Testis (tissue), 2 donors: ENCODE measurements at regions not wholly inside any gene's neighbourhood (a gene's known extent, or its start where the extent isn't known, plus 50 kb on each side); places are given as distances from the start of the nearest gene placed in this dataset.

Experiments used
- DNase-seq: peaks from one replicate; pipeline ENCODE4 v3.0.0-alpha.2; 2019
- H3K27ac ChIP-seq, 2 donors: fragments of 200-600 bp; sonication (generic); one replicate each; pipeline ENCODE4 v1.5.1; 2019
- H3K27me3 ChIP-seq: fragments of 200-600 bp; sonication (generic); one replicate; pipeline ENCODE4 v1.5.1; 2019
- H3K36me3 ChIP-seq: fragments of 200-600 bp; sonication (generic); one replicate; pipeline ENCODE4 v1.5.1; 2017; ENCODE audit warnings: low read depth; ENCODE audit errors: missing control alignments
- H3K4me1 ChIP-seq: fragments of 200-600 bp; sonication (generic); one replicate; pipeline ENCODE4 v1.5.1; 2019
- H3K4me3 ChIP-seq, 2 donors: fragments of 200-600 bp; sonication (generic); one replicate each; pipeline ENCODE4 v1.5.1; 2017 to 2019
- H3K9me3 ChIP-seq: fragments of 200-600 bp; sonication (generic); one replicate; pipeline ENCODE4 v1.5.1; 2017
- POLR2A ChIP-seq: fragments of 450-650 bp; IDR thresholded peaks from one replicate; pipeline ENCODE4 v1.6.1; 2017; ENCODE audit warnings: antibody characterized with exemption, mild to moderate bottlenecking, moderate library complexity
- WGBS, 2 donors: methylation state at CpG; one replicate each; pipeline ENCODE4 v1.1.5; 2018; 5-methylcytosine and 5-hydroxymethylcytosine counted together
- intact Hi-C: fragments of 100-400 bp; cut with DNase I; formaldehyde crosslinking; loops from one replicate; pipeline ENCODE4 v1.15.1; 2023; ENCODE audit warnings: low total_unique reads
- TF ChIP-seq, protein P1 (sequence below), 3 experiments: fragments of 450-650 bp in 2 of 3; fragments of 200-600 bp in 1 of 3; sonication (generic) in 1 of 3; IDR thresholded peaks; one replicate each; pipeline ENCODE4 v1.5.1; 2016 to 2019; ENCODE audit warnings: antibody characterized with exemption in 3 of 3, mild to moderate bottlenecking in 2 of 3, moderate library complexity in 1 of 3

- Histone ChIP-seq H3K4me1 (no peaks in the 10 kb centered on the region), H3K27me3 (no peaks in the 10 kb centered on the region), H3K27ac (no peak overlapping the region), H3K36me3 (no peaks in the 10 kb centered on the region), H3K4me3 (no peak overlapping the region), H3K9me3 (no peaks in the 10 kb centered on the region)
- intact Hi-C loops: no loop called here
- no peak for DNase-seq
- WGBS, 2 donors: 93 to 94% methylated on average over 5 of the region's 5 CpGs
- TF ChIP-seq, protein P1, sequence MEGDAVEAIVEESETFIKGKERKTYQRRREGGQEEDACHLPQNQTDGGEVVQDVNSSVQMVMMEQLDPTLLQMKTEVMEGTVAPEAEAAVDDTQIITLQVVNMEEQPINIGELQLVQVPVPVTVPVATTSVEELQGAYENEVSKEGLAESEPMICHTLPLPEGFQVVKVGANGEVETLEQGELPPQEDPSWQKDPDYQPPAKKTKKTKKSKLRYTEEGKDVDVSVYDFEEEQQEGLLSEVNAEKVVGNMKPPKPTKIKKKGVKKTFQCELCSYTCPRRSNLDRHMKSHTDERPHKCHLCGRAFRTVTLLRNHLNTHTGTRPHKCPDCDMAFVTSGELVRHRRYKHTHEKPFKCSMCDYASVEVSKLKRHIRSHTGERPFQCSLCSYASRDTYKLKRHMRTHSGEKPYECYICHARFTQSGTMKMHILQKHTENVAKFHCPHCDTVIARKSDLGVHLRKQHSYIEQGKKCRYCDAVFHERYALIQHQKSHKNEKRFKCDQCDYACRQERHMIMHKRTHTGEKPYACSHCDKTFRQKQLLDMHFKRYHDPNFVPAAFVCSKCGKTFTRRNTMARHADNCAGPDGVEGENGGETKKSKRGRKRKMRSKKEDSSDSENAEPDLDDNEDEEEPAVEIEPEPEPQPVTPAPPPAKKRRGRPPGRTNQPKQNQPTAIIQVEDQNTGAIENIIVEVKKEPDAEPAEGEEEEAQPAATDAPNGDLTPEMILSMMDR (IDR thresholded peaks at IDR 0.05): no peak
- no peak for TF ChIP-seq POLR2A
Measured at GRCh38 chr5:58403822-58404433, 56.0 kb downstream of the PLK2 start.

DNA sequence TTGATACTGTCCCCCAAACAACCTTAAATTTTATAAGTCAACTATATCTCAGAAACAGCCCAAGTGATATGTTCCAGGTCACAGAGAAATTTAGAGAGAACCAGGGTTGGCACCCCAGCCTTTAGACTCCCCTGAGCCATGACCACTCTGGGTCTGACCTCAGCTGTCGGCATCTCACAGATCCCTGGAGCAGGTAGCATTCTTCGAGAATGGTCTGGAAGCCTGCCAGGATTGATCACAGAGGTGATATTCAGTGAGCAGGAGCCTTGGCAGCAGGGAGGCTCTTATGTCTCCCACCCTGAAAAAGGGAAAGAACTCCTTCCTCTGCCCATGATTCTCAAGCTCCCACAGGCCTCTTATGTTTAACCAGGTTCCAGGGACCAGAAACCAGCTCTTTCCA lies 58.2 kb downstream of the PLK2 start:
- H3K27ac ChIP-seq: no peak overlapping the region
- H3K4me1 ChIP-seq: no peaks in the 10 kb centered on the region
- no peak overlapping the region for H3K4me3 ChIP-seq
- TF ChIP-seq, protein P1 (IDR thresholded peaks at IDR 0.05): no peak
- no peaks in the 10 kb centered on the region for H3K36me3 ChIP-seq
- 91 to 96% methylated on average over 2 of the region's 2 CpGs for WGBS, 2 donors
- DNase-seq: no peak
- H3K27me3 ChIP-seq: no peaks in the 10 kb centered on the region
- no peaks in the 10 kb centered on the region for H3K9me3 ChIP-seq
- intact Hi-C loops: no loop called here

GRCh38 chr5:58400737-58401136 lies 59.1 kb downstream of the PLK2 start:
- Histone ChIP-seq H3K9me3 (no peaks in the 10 kb centered on the region), H3K36me3 (no peaks in the 10 kb centered on the region), H3K4me3 (no peak overlapping the region), H3K27me3 (no peaks in the 10 kb centered on the region), H3K27ac (no peak overlapping the region), H3K4me1 (no peaks in the 10 kb centered on the region)
- no peak for DNase-seq
- intact Hi-C loops: no loop called here
- 64 to 75% methylated on average over 2 of the region's 2 CpGs for WGBS, 2 donors
- no peak for TF ChIP-seq POLR2A

DNA sequence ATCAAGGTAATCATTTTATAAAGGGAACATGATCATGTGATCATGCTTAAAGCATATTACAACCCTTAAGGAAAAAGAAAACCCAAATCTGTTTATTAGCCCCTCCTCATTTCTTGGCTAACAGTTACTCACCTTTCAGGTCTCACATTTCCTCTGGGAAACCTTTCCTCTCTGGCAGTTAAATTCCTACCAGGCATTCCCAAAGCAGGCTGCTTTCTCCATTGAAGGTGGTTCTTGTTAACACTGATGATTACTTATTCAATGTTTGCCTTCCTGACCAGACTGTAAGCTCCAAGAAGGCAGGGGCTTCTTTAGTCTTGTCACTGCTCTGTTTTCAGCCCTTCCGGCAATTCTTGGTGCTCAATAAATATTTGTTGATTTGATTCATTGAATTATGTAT lies 59.9 kb downstream of the PLK2 start:
- H3K27me3 ChIP-seq: no peaks in the 10 kb centered on the region
- no peak overlapping the region for H3K4me3 ChIP-seq
- DNase-seq: no peak
- H3K9me3 ChIP-seq: no peaks in the 10 kb centered on the region
- TF ChIP-seq POLR2A: no peak
- TF ChIP-seq, protein P1 (IDR thresholded peaks at IDR 0.05): no peak
- H3K27ac ChIP-seq: no peak overlapping the region
- intact Hi-C loops: no loop called here
- no peaks in the 10 kb centered on the region for H3K4me1 ChIP-seq
- WGBS, 2 donors: 100% methylated on average over 1 of the region's 1 CpG
- H3K36me3 ChIP-seq: no peaks in the 10 kb centered on the region

GRCh38 chr5:58394339-58394738 lies 65.5 kb downstream of the PLK2 start:
- no peak overlapping the region for H3K27ac ChIP-seq
- 95 to 97% methylated on average over 2 of the region's 2 CpGs for WGBS, 2 donors
- no peak overlapping the region for H3K4me3 ChIP-seq
- no peaks in the 10 kb centered on the region for H3K36me3 ChIP-seq
- TF ChIP-seq, protein P1 (IDR thresholded peaks at IDR 0.05): no peak
- no peak for TF ChIP-seq POLR2A
- no peaks in the 10 kb centered on the region for H3K9me3 ChIP-seq
- no peaks in the 10 kb centered on the region for H3K4me1 ChIP-seq
- DNase-seq: no peak
- H3K27me3 ChIP-seq: no peaks in the 10 kb centered on the region
- intact Hi-C loops: no loop called here
